HL-60 (cell line): ENCODE measurements at regions not wholly inside any gene's neighbourhood (a gene's known extent, or its start where the extent isn't known, plus 50 kb on each side); places are given as distances from the start of the nearest gene placed in this dataset.

Experiments
- GABPA ChIP-seq: IDR thresholded peaks from 2 replicates; pipeline ENCODE4 v1.6.1; 2012; ENCODE audit warnings: low read depth
- POLR2AphosphoS5 ChIP-seq: IDR thresholded peaks from 2 replicates; pipeline ENCODE4 v1.6.1; 2012; ENCODE audit warnings: low read depth
- TF ChIP-seq, protein P1 (sequence below): IDR thresholded peaks from one replicate; pipeline ENCODE4 v1.5.1; 2011; ENCODE audit warnings: low read length, control low read depth, inconsistent platforms; ENCODE audit not compliant: insufficient read depth
- TF ChIP-seq, protein P2 (sequence below): IDR thresholded peaks from 2 replicates; pipeline ENCODE4 v1.6.1; 2012; ENCODE audit warnings: low read depth; ENCODE audit not compliant: insufficient replicate concordance

DNA sequence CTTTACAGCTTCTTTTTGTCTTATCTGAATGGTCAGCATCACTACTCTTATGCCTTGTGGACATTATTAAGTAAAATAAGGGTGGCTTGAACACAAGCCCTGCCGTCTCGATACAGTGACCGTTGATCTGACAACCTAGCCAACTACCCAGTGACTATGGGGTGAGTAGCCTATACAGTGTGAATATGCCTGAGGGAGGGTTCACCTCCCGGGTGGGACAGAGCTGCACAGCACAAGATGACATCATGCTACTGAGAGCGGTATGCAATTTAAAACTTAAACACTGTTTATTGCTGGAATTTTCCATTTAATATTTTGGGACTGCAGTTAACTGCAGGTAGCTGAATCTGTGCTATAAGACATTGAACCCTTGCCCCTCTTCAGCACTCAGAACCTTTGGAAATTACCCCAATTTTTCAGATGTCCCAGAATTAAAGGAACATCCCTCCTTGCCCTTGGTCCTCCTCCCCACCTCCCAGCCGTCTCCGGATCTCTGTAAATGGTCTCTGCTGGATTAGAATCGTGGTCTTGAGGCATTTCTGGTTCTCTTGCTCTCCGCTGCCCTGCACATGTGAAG is 618.5 kb downstream of the PTPRU start:
- TF ChIP-seq, protein P1, sequence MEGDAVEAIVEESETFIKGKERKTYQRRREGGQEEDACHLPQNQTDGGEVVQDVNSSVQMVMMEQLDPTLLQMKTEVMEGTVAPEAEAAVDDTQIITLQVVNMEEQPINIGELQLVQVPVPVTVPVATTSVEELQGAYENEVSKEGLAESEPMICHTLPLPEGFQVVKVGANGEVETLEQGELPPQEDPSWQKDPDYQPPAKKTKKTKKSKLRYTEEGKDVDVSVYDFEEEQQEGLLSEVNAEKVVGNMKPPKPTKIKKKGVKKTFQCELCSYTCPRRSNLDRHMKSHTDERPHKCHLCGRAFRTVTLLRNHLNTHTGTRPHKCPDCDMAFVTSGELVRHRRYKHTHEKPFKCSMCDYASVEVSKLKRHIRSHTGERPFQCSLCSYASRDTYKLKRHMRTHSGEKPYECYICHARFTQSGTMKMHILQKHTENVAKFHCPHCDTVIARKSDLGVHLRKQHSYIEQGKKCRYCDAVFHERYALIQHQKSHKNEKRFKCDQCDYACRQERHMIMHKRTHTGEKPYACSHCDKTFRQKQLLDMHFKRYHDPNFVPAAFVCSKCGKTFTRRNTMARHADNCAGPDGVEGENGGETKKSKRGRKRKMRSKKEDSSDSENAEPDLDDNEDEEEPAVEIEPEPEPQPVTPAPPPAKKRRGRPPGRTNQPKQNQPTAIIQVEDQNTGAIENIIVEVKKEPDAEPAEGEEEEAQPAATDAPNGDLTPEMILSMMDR = no peak
- TF ChIP-seq POLR2AphosphoS5 (no peak), GABPA (no peak)
- TF ChIP-seq, protein P2, sequence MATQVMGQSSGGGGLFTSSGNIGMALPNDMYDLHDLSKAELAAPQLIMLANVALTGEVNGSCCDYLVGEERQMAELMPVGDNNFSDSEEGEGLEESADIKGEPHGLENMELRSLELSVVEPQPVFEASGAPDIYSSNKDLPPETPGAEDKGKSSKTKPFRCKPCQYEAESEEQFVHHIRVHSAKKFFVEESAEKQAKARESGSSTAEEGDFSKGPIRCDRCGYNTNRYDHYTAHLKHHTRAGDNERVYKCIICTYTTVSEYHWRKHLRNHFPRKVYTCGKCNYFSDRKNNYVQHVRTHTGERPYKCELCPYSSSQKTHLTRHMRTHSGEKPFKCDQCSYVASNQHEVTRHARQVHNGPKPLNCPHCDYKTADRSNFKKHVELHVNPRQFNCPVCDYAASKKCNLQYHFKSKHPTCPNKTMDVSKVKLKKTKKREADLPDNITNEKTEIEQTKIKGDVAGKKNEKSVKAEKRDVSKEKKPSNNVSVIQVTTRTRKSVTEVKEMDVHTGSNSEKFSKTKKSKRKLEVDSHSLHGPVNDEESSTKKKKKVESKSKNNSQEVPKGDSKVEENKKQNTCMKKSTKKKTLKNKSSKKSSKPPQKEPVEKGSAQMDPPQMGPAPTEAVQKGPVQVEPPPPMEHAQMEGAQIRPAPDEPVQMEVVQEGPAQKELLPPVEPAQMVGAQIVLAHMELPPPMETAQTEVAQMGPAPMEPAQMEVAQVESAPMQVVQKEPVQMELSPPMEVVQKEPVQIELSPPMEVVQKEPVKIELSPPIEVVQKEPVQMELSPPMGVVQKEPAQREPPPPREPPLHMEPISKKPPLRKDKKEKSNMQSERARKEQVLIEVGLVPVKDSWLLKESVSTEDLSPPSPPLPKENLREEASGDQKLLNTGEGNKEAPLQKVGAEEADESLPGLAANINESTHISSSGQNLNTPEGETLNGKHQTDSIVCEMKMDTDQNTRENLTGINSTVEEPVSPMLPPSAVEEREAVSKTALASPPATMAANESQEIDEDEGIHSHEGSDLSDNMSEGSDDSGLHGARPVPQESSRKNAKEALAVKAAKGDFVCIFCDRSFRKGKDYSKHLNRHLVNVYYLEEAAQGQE = no peak
